GF-D8 (cell line): ENCODE measurements at regions not wholly inside any gene's neighbourhood (a gene's known extent, or its start where the extent isn't known, plus 50 kb on each side); places are given as distances from the start of the nearest gene placed in this dataset.
"Not testable (repeated sequence)": the region's sequence is repeated elsewhere in the genome, so short reads cannot be mapped to it uniquely, and the experiment has no call there.

Source experiments
- DNase-seq: peaks from one replicate; lab custom pipeline; 2025; lab: John Stamatoyannopoulos, UW

DNA sequence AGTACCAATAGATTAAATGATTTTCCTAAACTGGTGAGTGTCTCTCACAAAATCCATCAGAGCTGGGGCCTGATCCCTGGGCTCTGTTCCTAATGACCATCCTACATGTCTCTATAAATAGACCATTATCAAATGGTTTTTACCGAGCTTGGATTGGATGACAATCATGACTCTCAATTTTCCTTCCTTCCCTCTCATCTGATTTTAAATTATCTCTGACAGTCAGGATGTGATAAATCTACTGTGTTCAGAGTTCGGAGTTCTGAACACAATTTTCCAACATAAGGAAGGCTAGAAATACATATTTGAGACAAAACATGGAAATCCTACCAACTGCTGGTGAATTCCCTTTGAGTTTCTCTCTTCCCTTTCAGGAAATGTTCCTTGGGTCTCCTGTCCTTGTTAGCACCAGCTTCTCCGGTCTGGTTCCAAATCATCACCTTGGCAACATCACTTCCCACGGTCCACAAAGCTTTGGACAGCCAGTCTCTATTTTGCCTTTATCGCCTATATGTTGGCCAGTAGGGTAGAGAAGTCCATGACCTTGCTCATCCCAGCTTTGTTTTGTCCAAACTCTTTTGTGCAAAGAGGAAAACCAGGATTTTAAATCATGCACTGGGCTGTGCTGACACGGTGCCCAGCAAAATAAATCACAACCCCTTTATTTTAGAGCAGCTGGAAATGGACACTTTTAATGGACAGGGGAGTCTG lies 139.6 kb upstream of the ITGA6 start:
- DNase-seq: no peak

DNA sequence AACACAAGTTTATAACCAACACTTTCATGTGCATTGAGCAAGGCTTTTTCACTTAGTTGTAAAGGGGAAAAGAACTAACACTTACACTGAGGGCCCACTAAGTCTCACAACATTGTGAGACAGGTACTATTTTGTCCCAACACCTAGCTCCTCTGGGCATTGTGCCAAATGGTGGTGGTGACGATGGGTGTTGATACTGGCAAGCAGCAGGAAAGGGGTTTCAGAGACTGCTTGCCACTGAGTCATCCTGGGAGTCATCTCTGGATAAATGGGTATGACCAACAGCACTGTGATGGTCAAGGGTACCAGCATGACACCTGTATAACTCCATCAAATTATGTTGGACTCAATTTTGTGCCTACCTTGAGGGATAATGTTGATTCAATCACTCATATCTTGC lies 138.8 kb upstream of the ITGA6 start:
- no peak for DNase-seq

DNA sequence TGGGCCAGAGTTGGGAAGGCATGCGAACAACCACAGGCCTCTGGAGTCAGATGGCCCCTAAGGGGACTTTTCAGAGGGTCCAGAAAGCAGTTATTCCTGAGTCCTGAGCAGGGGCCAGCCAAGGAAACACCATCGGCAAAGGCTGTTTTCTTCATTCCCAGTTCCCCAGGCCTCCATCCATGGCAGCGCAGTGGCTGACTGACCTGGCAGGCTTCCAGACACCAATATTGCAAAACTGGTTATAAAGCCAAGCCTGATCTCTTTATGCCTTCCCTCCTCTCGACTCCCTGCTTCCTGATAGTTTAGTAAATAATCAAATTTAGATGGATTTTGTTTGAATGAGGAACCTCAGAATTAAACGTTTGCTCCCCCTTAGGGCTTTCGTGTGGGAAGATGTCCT lies 133.4 kb upstream of the ITGA6 start:
- DNase-seq: no peak

DNA sequence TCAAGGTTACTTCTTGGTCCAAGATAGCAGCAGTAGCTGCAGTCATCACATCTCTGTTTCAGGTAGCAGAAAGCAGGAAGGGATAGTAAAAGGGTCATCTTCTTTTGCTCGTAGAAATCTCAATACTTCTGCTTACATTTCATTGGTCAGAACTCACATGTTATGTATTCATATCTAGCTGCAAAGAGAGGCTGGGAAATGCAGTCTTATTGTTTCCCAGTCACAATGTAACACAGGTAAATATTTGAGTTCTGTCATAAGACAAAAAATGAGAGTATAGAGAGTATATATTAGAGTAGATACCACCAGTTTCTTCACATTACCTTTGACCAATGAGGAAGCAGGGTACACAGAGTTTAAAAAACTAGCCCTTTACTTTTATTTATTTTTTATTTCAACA lies 132.4 kb upstream of the ITGA6 start:
- DNase-seq: no peak

DNA sequence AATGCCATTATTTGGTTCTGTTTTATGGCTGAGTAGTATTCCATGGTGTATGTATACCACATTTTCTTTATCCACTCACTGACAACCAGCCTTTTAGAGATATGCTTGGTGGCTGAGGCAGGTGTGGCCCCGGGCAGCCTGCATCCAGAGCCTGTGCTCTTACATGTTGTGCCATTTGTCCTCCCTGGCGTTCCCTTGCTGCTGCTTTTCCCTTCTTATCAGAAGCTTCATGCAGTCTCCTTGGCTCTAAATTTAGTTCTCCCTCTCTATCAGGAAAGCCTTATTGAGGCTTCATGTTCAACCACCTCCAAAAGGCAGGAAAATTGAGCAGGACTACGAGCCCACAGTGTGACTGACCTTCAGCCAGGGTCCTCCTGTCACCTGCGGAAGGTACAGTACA lies 131.7 kb upstream of the ITGA6 start:
- DNase-seq: no peak

DNA sequence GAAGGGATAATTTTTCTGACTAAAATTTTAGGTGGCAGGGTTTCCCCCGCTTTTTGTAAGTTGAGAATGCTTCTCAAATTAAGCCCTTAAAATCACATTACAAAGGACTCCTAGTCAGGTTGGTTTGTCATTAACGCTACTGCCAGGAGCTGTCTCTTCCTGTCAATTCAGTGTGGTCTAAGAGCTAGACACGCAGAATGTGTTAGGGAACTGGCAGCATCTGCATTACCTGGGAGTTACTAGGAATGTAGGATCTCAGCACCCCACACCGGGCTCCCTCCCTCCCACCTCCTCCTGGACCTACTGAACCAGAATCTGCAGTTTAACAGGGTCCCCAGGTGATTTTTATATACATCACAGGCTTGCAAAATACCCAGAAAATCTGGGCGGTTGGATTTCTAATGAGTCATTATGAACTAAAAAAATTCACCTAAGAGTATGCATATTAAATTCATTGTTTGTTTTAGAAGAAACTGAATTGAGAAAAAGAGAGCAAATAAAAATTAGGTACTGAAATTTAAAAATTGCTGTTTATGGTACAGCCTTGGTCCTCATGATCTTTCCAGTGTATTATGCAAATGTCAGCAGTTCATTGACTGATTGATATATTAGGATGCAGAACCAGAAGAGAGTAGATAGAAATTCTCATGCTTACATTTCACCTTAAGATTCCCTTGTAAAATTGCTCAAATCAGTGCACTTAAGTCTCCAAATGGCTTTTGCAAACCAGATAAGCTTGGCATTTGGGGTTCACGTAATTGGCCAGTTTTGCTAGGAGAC lies 130.9 kb upstream of the ITGA6 start:
- DNase-seq: no peak

DNA sequence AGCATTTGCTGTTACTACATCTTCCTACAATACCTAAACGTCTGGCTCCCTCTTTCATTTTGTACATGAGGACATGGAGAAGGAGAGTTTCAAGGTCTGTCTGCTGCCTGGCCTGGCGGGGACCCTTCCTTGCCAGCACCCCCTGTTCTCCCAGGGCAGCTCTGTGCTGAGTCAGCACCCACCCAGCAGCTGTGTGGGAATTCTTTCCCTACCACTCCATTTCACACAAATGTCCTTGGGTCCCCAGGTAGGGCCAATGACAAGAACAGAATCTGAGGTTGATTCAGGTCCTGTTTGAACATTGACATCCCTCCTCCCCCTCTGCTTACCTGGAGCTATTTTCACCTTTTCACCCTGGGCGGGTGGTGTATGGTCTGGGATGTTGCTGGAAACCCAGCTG lies 129.9 kb upstream of the ITGA6 start:
- DNase-seq: no peak

DNA sequence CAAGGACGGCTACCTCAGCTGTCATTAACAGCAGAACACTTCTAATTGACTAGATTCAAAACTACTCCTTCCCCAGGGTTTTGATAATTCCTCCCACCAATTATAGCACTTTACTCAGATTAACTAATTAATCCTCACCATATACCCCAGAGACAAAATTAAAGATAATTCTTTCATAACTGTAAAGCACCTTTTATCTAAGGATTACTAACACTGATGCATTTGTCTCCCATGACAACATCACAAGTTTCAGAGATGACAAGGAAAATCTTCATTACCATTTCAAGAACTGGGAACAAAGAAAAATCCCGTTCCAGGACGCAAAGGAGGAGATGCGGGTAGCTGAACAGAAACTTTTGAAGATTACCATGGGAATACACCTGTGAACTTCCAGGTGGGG lies 129.4 kb upstream of the ITGA6 start:
- DNase-seq: no peak

DNA sequence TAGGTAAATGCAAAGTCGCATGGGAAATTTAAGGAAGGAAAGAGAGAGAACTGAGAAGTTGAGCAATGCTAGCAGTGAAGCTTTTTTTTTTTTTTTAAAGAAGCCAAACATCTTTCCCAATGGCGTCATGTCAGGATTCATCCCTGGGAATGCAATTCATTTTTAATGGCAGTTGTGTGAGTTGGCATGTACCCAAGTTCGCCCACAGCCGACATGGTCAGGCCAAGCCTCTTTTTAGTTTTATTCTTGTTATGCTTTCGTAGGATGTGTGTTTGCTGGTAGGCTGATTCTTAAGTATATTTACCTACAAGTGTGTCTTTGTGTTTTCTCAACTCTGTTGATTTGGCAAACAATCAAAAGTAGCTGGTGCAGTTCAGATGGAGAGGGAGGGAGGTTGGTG lies 127.6 kb upstream of the ITGA6 start:
- DNase-seq: no peak

DNA sequence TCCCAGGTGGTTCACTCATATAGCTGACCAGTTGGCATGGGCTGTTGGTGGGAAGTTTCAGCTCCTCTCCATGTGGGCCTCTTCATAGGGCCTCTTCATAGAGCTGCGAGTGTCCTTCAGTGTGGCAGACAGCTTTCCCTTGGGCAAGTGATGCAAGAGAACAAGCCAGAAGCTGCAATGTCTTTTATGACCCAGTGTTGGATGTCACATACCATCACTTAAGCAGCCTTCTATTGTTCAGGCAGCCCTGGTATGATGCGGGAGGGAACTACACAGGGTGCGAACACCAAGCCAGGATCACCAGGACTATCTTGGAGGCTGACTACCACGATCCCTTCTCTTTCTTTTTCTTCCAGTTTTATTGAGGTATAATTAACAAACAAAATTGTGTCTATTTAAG lies 126.5 kb upstream of the ITGA6 start:
- DNase-seq: no peak

DNA sequence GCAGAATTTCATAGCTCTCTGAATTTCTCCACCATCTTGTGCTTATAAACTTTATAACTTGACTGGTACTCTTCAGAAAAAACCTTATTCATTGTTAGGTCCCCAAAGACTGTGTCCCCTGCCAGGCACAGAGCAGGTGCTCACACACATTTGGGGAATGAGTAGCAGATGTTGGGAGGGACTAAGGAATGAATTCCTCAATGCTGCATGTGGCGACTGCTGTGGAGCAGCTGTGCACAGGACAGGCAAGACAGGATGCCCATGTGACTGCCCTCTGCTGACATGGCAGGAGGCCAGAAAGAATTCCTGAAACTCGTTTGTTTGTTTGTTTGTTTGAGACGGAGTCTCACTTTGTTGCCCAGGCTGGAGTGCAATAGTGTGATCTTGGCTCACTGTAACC lies 122.3 kb upstream of the ITGA6 start:
- no peak for DNase-seq

DNA sequence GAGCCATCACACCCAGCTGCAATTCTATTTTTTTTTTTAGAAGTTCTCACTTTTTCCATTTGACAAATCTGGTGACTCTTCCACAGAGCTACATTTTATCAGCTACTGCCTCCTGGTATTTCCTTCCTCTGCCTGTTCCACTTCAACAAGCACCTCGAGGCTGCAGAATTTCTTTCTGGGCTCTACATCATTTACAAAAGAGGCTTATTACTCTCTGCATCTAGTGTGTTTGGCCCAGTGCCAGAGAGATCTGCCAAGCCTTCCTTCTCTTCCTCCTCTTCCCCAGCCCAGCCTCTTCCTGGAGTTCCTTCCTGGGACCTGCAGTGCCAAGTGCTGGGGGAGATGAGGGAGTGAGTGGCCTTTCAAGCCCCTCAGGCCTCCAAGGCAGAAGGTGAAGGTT lies 119.6 kb upstream of the ITGA6 start:
- DNase-seq: no peak

DNA sequence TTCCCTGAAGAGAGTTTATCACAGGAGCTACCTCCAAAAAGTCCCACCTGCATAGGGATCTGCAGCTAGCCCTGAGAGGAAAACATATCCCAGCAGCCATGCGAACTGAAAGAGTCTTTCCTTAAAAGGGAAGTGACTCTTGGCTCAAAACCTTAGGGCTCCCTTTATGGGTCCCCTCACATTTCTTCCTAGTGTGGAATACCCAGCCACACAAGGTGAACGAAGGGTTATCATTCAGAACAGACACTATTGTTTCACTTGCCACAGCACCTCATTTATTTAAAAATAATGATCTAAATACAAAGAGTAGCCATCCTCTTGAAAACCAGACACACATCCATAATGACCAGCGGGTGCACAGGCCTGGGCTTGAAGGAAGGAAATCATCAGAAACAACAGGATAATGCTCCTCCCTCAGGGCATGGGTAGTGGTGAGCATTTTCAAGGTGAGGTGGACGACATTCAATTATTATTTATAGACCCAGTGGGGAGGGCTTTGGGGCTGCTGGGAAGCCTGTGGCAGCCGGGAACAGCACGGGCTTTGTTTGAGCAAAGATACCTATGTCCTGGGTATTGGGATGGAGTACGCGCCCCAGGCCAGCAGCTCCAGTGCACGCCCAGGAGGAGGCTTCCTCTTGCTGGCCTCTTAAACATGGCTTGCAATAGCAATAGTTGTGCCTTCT lies 119.0 kb upstream of the ITGA6 start:
- no peak for DNase-seq

DNA sequence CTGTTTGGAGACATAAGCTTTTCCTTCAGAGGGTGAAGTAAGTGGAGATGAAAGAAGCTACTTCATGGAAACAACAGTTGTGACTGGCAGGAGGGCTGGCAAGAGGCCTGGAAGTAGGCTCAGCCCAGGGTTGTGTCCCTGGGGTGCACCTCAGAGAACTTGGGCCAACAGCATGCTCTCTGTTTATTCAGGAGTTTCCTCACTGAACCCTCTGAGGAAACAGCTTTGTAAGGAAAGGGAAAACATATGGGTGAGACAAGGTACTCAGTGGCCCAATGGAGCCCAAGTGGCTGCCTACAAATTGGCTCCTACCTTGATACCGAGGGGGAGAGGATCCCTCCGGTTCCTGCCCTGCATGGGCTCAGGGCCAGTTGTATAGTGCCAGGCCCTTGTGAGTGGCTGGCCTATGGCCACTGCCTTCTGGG lies 115.5 kb upstream of the ITGA6 start:
- no peak for DNase-seq

DNA sequence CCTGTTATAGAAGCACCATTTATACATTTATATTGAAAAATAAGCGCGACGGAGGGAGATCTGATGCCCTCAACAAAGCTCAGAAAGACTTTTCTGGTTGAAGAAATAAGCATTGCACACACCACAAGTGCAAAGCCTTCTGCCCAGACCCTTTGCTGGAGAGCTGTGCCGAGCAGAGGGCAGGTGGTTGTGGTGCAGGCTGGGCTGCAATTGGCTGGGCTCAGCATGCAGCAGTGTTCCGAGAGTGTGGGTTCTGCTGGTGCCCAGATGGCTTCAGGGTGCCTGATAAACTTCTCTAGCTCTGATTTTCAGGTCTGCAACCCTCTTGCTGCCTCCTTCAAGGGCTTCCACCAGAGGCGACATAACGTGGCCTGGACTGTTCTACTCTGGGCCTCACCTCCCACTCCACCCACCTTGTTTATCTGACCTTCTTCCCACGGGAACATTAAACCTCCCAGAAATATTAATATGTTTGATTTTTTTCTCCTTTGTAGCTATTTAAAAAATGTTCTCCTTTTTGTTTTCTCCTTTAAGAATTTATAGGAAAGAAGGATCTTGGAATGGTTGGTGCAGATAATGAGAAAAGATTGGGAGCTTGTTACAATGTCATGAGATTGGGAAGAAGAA lies 113.6 kb upstream of the ITGA6 start:
- DNase-seq: no peak

DNA sequence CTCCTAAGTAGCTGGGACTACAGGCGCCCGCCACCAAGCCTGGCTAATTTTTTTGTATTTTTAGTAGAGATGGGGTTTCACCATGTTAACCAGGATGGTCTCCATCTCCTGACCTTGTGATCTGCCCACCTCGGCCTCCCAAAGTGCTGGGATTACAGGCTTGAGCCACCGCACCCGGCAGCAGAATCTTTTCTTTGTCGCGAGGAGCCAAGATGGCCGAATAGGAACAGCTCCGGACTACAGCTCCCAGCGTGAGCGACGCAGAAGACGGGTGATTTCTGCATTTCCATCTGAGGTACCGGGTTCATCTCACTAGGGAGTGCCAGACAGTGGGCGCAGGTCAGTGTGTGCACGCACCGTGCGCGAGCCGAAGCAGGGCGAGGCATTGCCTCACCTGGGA lies 112.3 kb upstream of the ITGA6 start:
- not testable (repeated sequence) for DNase-seq

DNA sequence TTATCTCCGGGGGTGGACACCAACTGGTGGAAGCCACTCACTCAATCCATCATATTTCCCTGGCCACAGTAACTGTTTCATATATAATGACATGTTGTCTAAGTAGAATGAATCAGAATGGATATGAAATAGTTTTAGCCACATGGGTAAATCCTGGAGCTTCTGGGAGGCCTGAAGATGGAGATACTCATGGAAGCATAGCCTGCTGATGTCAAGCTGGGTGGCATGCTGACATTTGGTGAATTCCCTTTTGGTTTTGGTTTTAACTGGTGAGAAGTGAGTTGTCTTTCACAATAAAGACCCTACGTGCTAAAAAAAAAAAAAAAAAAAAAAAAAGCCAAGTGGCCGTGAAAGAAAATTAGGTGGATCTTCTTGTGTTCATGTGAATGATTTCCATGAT lies 105.3 kb upstream of the ITGA6 start:
- DNase-seq: no peak

DNA sequence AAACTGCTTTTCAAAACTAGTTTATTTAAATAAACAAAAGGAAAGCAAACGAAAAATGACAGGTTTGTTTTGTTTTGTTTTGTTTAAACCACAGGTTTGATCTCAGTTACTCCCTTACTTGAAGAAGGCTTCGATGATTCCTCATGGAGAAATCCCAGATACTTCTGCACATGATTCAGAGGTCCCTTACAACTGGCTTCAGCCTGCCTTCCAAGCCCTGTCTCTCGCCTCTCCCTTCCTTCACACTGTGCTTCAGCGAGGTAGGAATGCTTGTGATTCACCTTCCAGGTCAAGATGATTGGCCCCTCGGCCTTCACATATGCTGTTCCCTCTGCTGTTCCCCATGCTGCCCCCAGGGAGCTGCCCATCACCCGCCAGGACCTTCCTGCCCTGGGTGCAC lies 104.1 kb upstream of the ITGA6 start:
- DNase-seq: no peak

DNA sequence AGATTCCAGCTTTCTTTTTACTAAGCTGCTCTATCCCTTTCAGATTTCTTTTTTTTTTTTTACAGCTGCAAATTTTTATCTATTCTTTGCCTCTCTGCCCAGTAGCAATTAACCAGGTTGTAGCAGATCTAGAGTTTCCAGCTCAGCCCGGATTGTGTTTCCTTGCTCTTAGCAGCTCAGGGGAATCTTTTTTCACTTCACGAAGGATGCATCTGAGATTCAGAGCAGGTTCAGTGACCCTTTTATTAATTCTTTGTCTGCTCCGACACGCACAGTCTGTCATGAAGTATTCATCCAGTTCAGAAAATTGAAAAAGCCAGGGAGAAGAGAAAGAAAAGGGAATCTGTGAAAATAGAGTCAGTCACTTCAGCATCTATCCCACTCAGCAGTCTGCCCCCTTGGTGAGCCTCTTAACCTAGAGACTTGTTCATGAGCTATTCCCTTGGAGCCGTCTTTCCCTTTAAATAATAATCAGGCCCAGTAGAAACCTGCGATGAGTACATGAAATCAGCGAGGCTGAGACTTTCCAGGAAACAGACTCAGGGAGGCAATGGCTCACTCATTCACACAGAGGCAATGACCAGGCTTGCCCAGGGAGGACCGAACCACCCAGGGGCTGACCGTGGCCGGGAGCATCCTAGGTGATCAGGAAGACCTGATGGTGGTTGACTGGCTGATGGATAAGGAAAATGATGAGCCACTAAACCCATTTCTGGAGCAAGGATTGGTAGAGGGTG lies 103.4 kb upstream of the ITGA6 start:
- no peak for DNase-seq

DNA sequence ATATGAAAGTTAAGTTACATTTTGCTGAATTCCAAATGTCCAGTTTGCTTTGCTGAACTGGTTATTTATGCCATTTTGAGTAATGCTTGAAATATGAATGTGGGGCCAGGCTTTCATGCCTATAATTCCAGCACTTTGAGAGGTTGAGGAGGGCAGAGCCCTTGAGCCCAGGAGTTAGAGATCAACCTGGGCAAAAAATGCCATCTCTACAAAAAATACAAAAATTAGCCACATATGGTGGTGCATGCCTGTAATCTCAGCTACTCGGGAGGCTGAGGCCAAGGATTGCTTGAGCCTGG lies 101.2 kb upstream of the ITGA6 start:
- no peak for DNase-seq

DNA sequence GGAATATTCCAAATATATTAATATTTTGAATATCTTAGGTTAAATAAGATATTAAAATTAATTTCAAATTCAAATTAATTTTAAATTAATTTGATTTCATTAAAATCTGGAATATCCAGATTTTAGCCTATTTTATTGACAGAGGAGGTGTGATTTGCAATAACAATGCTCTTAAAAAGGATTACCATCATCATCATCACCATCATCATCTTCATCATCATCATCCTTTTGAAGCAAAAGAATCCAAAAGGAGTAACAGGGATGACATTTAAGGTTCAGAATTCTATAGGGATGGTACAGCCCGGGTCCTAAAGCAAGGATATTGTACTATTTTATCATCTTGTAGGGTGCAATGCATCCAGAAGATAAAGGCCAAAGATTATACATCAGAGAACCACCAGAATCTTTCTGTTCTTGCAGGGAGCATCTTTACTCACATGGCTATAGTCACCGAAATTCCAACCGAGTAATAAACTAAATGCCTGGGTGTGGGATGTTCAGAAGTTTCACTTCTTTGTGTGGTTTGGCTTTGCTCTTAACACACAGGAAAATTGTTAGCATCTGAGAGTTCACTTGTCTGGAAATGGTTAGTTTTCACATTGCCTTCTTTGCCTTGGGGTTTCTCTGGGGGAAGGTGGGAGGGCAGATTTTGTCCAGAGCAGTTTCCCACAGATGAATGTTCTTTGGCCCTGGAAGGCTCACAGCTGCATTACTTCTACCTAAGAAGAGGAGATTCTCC lies 99.1 kb upstream of the ITGA6 start:
- DNase-seq: no peak

DNA sequence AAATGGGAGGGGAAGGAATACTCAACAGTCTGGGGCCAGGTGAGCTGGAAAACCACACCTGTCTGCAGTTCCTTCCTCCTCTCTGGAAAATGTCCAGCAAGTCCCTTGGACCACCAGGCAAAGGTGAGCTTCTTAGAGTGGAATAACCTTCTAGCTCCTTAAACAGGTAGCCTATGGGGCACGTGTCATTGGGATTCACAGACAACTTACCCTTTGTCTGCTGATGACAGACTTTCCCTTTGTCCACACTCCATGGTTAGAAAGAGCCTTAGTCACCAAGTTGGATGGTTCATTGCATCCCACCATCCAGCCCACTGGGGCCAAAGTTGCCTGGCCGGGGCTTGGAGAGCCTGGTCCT lies 98.0 kb upstream of the ITGA6 start:
- DNase-seq: no peak
